Suppressor macrophage (primary cell): ENCODE measurements at regions not wholly inside any gene's neighbourhood (a gene's known extent, or its start where the extent isn't known, plus 50 kb on each side); places are given as distances from the start of the nearest gene placed in this dataset.
"Not testable (repeated sequence)": the region's sequence is repeated elsewhere in the genome, so short reads cannot be mapped to it uniquely, and the experiment has no call there.

Experiments
- DNase-seq, 4 experiments: peaks; one replicate each; pipeline ENCODE4 v3.0.0-alpha.2; 2020 to 2022

DNA sequence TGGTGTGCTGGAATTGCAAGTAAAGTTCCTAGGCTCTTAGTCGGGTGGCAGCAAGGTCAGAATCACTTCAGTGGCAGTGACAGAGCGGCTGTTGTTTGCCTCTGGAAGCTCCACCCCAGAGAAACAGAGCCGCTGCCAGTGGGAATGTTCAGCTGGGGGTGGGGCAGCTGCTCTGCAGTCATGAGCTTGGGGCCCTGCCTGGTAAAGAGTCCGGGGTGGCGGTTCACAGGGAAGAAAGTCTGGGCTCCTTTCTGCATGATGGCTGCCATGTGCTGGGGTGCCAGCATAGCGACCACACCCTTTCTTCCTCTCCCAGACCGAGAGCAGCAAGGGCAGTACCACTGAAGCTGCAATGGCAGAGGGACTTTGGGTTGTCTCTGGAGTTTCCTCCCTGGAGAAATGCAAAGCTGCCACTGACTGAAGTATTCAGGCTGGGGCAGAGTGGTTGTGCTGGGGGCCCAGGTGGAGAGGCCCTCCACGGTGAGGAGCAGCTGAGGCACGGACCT is 108.8 kb upstream of the CENPE start:
- no peak for DNase-seq

DNA sequence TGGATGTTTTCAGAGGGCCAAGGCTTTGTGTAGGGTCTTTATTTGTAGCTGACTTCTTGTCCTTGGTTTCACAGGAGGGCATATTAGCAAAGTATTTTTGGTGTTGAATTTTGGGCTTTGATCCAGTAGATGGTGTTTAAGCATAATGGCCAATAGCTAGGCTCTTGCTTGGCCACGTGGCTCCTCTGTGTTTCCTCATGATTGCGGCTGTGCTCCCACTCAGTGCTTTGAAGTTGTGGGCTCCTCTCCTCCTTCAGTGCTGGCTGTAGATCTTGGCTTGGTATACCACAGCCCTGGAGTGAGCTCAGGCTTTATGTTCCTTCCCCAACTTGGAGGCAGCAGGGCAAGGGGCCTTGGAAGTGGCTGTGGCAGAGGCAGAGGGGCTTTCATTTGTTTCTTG is 107.2 kb upstream of the CENPE start:
- DNase-seq: no peak

DNA sequence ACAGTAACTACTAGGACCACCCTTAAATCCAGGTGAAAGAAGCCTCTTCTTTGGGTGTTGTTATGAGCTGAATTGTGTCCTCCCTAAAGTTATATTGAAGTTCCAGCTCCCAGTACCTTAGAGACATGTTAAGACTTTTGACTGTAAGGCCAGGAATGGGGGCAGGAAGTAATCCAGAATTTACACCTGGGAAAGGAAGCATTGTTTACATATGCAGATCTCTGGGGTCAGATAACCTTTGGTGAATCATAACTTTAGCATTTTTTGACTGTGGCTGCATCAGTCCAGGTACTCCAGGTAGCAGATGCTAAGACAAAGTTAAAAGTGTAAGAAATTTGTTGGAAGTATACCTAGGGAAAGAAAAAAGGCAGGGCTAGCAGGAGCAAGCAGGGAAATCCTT is 104.9 kb upstream of the CENPE start:
- no peak for DNase-seq

DNA sequence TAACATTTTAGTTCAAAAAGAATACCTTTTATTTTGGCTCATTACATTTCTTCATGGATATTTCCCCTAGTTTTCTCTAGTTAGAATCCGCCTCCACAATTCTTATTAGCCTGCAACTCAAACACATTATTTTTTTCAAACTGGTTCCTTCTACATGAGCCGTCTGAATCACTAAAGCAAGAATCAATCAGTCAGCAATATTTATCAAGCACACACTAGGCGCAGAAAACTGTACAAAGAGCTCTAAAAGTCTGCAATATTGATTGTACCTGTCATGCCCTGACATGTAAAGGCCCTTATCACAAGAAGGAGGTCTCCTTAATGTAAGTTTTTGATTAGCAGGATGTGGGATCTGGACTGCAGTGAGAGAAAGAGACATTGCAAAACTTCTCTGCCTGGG is 94.8 kb upstream of the CENPE start:
- DNase-seq: no peak

DNA sequence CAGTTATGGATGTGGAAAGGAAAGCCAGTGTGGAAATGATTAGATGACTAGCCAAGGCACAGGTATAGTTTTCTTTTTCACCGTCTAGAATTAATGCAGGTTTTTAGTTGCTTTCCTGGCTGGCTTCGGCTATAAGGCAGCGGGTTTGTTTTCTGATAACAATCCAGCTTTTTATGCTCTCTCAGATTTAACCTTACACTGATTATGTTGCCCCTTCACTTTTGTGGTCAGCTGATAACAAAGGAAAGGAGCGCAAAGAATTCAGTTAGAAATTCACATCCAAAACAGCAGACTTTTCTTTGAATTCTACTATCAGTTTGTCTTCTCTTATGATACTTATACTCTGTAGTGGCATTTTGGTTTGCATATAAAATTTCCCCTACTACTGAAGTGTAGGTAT is 94.2 kb upstream of the CENPE start:
- no peak for DNase-seq

DNA sequence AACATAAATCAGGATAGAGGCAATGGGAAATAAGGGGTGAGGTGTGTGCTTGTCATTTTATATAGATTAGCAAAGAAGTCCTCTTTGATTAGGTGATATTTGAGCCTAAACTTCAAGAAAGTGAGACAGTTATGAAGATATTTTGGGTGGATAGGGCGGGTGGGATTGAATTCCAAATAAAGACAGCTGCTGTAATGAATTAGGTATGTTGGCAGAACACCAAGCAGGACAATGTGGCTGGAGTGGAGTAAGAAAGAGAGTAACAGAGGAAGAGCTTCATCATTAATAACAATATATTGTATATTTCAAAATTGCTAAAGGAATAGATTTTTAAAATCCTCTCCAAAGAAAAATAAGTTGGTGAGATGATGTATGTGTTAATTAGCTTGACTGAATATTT is 91.0 kb upstream of the CENPE start:
- no peak for DNase-seq

DNA sequence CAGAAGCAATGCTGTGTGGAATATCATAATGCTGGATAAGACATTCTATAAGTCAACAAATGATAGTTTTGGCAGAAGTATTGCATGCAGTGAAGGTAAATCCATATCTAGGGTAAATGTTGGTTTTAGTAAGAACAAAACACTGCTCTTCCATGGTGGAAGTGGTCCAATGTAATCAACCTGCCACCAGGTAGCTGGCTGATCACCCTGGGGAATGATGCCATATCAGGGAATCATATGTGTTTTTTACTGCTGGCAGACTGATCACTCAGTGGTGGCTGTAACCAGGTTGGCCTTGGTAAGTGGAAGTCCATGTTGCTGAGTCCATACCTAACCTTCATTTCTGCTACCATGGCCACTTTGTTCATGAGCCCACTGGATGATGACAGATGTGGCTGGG is 74.0 kb upstream of the CENPE start:
- DNase-seq: no peak

DNA sequence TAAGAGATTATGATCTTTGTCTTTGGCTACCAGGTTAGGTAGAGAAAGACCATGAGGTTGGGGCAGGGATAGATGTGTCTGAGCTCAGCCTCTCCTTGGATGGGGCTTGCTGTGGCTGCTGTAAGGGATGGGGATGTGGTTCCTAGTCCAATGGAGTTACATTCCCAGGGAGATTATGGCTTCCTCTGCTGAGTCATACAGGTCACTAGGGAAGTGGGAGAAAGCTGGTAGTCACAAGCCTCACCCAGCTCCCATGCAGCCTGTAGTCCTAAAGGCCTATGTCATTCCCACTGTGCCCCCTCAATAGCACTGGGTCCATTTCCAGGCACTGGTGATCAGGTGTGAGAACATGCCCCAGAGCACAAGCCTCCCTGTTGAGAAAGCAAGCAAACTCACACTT is 70.6 kb upstream of the CENPE start:
- no peak for DNase-seq

DNA sequence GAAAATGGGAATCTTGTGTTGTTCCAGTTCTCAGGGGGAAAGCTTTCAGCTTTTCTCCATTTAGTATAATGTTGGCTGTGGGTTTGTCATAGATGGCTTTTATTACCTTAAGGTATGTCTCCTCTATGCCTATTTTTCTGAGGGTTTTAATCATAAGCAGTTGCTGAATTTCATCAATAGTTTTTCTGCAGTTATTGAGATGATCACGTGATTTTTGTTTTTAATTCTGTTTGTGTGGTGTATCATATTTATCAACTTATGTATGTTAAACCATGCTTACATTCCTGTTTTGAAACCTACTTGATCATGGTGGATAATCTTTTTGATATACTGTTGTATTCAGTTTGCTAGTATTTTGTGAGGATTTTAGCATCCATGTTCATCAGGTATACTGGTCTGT is 66.8 kb upstream of the CENPE start:
- DNase-seq: no peak

DNA sequence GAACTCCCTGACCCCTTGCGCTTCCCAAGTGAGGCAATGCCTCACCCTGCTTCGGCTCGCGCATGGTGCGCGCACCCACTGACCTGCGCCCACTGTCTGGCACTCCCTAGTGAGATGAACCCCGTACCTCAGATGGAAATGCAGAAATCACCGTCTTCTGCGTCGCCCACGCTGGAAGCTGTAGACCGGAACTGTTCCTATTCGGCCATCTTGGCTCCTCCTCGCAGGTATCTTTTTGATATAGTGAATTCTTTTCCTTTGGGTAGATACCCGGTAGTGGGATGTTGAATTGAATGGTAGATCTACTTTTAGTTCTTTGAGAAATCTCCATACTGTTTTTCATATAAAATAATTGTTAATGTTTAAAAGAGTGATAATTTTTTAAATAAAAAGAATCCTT is 57.9 kb upstream of the CENPE start:
- DNase-seq: not testable (repeated sequence)
